Endodermal cell (in vitro differentiated cells): ENCODE measurements at regions not wholly inside any gene's neighbourhood (a gene's known extent, or its start where the extent isn't known, plus 50 kb on each side); places are given as distances from the start of the nearest gene placed in this dataset.

ENCODE experiments used
- DNase-seq: peaks from one replicate; pipeline ENCODE4 v3.0.0-alpha.2; 2017
- H3K27ac ChIP-seq: 2 replicates; pipeline ENCODE4 v1.5.1; 2013; ENCODE audit warnings: mild to moderate bottlenecking, low read depth, low read length, moderate library complexity
- H3K27me3 ChIP-seq: 2 replicates; pipeline ENCODE4 v1.6.1; 2013; ENCODE audit warnings: mild to moderate bottlenecking, low read length, moderate library complexity; ENCODE audit not compliant: insufficient read depth, control insufficient read depth, poor library complexity, severe bottlenecking
- H3K36me3 ChIP-seq: 2 replicates; pipeline ENCODE4 v1.7.0; 2013; ENCODE audit warnings: mild to moderate bottlenecking, low read length, moderate library complexity; ENCODE audit not compliant: control insufficient read depth, insufficient read depth
- H3K4me1 ChIP-seq: one replicate; pipeline ENCODE4 v1.7.0; 2013; ENCODE audit warnings: low read length; ENCODE audit not compliant: control insufficient read depth, insufficient read depth
- H3K4me3 ChIP-seq: 2 replicates; pipeline ENCODE4 v1.5.1; 2013; ENCODE audit warnings: mild to moderate bottlenecking, low read length, moderate library complexity
- H3K9ac ChIP-seq: 2 replicates; pipeline ENCODE4 v1.6.1; 2013; ENCODE audit warnings: mild to moderate bottlenecking, low read length, moderate library complexity; ENCODE audit not compliant: poor library complexity, severe bottlenecking; ENCODE audit errors: extremely low read depth
- H3K9me3 ChIP-seq: 2 replicates; pipeline ENCODE4 v1.6.1; 2013; ENCODE audit warnings: mild to moderate bottlenecking, low read length, moderate library complexity; ENCODE audit not compliant: control insufficient read depth
- H3K27ac Mint-ChIP-seq: 2 replicates; pipeline ENCODE4 v1.8.0; 2020; ENCODE audit warnings: mixed read lengths
- H3K27me3 Mint-ChIP-seq: 2 replicates; pipeline ENCODE4 v1.8.0; 2021; ENCODE audit warnings: mild to moderate bottlenecking, mixed read lengths; ENCODE audit not compliant: insufficient read depth
- H3K36me3 Mint-ChIP-seq: 2 replicates; pipeline ENCODE4 v1.8.0; 2020; ENCODE audit warnings: low read depth, mixed read lengths
- H3K4me1 Mint-ChIP-seq: 2 replicates; pipeline ENCODE4 v1.8.0; 2020; ENCODE audit warnings: mixed read lengths
- H3K4me3 Mint-ChIP-seq: 2 replicates; pipeline ENCODE4 v1.8.0; 2020; ENCODE audit warnings: mild to moderate bottlenecking, moderate library complexity, mixed read lengths
- H3K9me3 Mint-ChIP-seq: 2 replicates; pipeline ENCODE4 v1.8.0; 2020; ENCODE audit warnings: mild to moderate bottlenecking, mixed read lengths
- WGBS, 2 experiments: methylation state at CpG; one replicate each; pipeline versions ENCODE4 v1.1.5 to v1.1.7; 2013; ENCODE audit warnings: missing lambda C conversion rate in 2 of 2, mixed read lengths in 1 of 2; ENCODE audit not compliant: insufficient coverage in 1 of 2, insufficient read length in 1 of 2; 5-methylcytosine and 5-hydroxymethylcytosine counted together
- TF ChIP-seq, protein P1 (sequence below): fragments of 200-600 bp; sonication (generic); conservative IDR thresholded peaks from 2 replicates; pipeline ENCODE4 v1.5.0; 2021; ENCODE audit warnings: antibody characterized with exemption, mild to moderate bottlenecking

DNA sequence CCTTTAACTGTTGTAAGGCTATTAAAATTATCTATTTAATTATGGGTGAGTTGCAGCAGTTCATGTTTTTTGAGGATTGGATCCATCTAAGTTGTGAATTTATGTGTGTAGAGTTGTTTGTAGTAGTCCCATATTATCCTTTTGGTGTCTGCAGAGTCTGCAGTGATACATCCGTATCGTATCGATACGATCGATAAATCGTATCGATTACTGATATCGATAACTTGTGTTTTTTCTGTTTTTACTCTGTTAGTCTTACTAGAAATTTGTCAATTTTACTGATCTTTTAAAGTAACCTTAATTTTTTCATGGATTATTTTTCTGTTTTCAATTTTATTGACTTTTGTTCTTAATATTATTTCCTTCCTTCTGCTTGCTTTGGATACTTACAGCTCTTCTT, 462.5 kb upstream of the SOX5 start:
- peaks cover 2% of the 10 kb centered on the region for H3K9me3 Mint-ChIP-seq
- no peak for DNase-seq
- no peaks in the 10 kb centered on the region for H3K4me1 ChIP-seq
- TF ChIP-seq, protein P1, sequence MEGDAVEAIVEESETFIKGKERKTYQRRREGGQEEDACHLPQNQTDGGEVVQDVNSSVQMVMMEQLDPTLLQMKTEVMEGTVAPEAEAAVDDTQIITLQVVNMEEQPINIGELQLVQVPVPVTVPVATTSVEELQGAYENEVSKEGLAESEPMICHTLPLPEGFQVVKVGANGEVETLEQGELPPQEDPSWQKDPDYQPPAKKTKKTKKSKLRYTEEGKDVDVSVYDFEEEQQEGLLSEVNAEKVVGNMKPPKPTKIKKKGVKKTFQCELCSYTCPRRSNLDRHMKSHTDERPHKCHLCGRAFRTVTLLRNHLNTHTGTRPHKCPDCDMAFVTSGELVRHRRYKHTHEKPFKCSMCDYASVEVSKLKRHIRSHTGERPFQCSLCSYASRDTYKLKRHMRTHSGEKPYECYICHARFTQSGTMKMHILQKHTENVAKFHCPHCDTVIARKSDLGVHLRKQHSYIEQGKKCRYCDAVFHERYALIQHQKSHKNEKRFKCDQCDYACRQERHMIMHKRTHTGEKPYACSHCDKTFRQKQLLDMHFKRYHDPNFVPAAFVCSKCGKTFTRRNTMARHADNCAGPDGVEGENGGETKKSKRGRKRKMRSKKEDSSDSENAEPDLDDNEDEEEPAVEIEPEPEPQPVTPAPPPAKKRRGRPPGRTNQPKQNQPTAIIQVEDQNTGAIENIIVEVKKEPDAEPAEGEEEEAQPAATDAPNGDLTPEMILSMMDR, result no peak
- no peak overlapping the region for H3K9ac ChIP-seq
- no peaks in the 10 kb centered on the region for H3K27me3 ChIP-seq
- WGBS, 2 experiments, result 98% methylated on average over 8 of the region's 8 CpGs; no CpG with 5 or more reads in 1 of the 2 experiments
- peaks cover 11% of the 10 kb centered on the region for H3K4me1 Mint-ChIP-seq
- peaks cover 3% of the 10 kb centered on the region for H3K36me3 Mint-ChIP-seq
- H3K27ac Mint-ChIP-seq, result no peak overlapping the region
- no peaks in the 10 kb centered on the region for H3K27me3 Mint-ChIP-seq
- no peak overlapping the region for H3K4me3 ChIP-seq
- H3K9me3 ChIP-seq, result no peaks in the 10 kb centered on the region
- H3K27ac ChIP-seq, result no peak overlapping the region
- no peak overlapping the region for H3K4me3 Mint-ChIP-seq
- no peaks in the 10 kb centered on the region for H3K36me3 ChIP-seq

DNA sequence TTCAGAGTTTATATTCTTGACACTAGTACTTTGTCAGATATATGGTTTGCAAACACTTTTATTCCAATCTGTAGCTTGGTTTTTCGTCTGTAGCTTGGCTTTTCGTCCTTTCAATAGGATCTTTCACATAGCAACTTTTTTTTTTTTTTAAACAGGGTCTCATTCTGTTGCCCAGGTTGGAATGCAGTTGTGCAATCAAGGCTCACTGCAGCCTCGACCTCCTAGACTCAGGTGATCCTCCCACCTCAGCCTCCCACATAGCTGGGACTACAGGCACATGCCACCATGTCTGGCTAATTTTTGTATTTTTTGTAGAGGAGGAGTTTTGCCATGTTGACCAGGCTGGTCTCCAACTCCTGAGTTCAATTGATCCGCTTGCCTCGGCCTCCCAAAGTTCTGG, 460.4 kb upstream of the SOX5 start:
- no peak overlapping the region for H3K9ac ChIP-seq
- TF ChIP-seq, protein P1, result no peak
- Mint-ChIP-seq H3K27me3 (no peaks in the 10 kb centered on the region), H3K27ac (no peak overlapping the region), H3K4me3 (no peak overlapping the region), H3K4me1 (peaks cover 4% of the 10 kb centered on the region), H3K9me3 (peaks cover 2% of the 10 kb centered on the region), H3K36me3 (peaks cover 3% of the 10 kb centered on the region)
- DNase-seq, result no peak
- no peak overlapping the region for H3K27ac ChIP-seq
- H3K27me3 ChIP-seq, result no peaks in the 10 kb centered on the region
- H3K4me3 ChIP-seq, result no peak overlapping the region
- H3K36me3 ChIP-seq, result no peaks in the 10 kb centered on the region
- WGBS, 2 experiments, result 90 to 91% methylated on average over 5 of the region's 5 CpGs
- H3K9me3 ChIP-seq, result no peaks in the 10 kb centered on the region
- no peaks in the 10 kb centered on the region for H3K4me1 ChIP-seq

- no peak overlapping the region for H3K9ac ChIP-seq
- Mint-ChIP-seq H3K27ac (no peak overlapping the region), H3K9me3 (peaks cover 2% of the 10 kb centered on the region), H3K27me3 (no peaks in the 10 kb centered on the region), H3K36me3 (peaks cover 3% of the 10 kb centered on the region), H3K4me3 (no peak overlapping the region), H3K4me1 (peaks cover 5% of the 10 kb centered on the region)
- TF ChIP-seq, protein P1, result no peak
- no peak overlapping the region for H3K4me3 ChIP-seq
- WGBS, 2 experiments, result 95 to 97% methylated on average over 3 to 5 of the region's 5 CpGs
- no peaks in the 10 kb centered on the region for H3K4me1 ChIP-seq
- no peaks in the 10 kb centered on the region for H3K27me3 ChIP-seq
- no peak for DNase-seq
- no peak overlapping the region for H3K27ac ChIP-seq
- H3K9me3 ChIP-seq, result no peaks in the 10 kb centered on the region
- H3K36me3 ChIP-seq, result no peaks in the 10 kb centered on the region
Observed at GRCh38 chr12:24408305-24408704, 458.8 kb upstream of the SOX5 start.
